ENCODE measurements at regions not wholly inside any gene's neighbourhood (a gene's known extent, or its start where the extent isn't known, plus 50 kb on each side); places are given as distances from the start of the nearest gene placed in this dataset.

DNA sequence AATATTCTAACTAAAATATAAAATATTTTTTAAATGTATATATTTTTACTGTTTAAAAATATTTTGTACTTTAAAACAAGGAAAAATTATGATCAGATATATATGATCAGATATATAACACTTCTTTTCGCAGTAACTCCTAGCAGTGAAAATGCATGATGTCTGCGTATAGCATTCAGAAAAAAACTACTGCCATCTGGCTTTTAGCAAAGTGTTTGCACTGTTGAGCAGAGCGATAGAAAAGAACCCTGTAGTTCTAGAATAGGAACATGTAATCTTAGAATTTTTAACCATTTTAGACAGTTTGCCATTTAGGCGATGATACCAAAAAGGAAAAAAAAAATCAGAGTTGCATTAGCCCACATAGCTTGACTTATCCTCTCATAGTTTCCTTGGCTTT is 370.4 kb upstream of the ANO3 start:
- Histone ChIP-seq H3K27me3 (replicated peaks; ENCODE audit: insufficient read depth) (no peaks in the 10 kb centered on the region), H3K36me3 (no peaks in the 10 kb centered on the region), H3K27ac (no peak overlapping the region), H3K4me3 (no peak overlapping the region), H3K4me1 (replicated peaks) (no peaks in the 10 kb centered on the region), H3K9me3 (no peaks in the 10 kb centered on the region)
- TF ChIP-seq, protein P1, sequence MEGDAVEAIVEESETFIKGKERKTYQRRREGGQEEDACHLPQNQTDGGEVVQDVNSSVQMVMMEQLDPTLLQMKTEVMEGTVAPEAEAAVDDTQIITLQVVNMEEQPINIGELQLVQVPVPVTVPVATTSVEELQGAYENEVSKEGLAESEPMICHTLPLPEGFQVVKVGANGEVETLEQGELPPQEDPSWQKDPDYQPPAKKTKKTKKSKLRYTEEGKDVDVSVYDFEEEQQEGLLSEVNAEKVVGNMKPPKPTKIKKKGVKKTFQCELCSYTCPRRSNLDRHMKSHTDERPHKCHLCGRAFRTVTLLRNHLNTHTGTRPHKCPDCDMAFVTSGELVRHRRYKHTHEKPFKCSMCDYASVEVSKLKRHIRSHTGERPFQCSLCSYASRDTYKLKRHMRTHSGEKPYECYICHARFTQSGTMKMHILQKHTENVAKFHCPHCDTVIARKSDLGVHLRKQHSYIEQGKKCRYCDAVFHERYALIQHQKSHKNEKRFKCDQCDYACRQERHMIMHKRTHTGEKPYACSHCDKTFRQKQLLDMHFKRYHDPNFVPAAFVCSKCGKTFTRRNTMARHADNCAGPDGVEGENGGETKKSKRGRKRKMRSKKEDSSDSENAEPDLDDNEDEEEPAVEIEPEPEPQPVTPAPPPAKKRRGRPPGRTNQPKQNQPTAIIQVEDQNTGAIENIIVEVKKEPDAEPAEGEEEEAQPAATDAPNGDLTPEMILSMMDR (IDR thresholded peaks at IDR 0.05), result no peak
- no peak for TF ChIP-seq POLR2AphosphoS5 (IDR thresholded peaks at IDR 0.05)
- no peak for TF ChIP-seq POLR2A (IDR thresholded peaks at IDR 0.05)
- 49% methylated on average over 4 of the region's 4 CpGs for WGBS
- no peak for DNase-seq (ENCODE audit: low spot score)
- intact Hi-C loops (cut with DNase I), result no loop called here

DNA sequence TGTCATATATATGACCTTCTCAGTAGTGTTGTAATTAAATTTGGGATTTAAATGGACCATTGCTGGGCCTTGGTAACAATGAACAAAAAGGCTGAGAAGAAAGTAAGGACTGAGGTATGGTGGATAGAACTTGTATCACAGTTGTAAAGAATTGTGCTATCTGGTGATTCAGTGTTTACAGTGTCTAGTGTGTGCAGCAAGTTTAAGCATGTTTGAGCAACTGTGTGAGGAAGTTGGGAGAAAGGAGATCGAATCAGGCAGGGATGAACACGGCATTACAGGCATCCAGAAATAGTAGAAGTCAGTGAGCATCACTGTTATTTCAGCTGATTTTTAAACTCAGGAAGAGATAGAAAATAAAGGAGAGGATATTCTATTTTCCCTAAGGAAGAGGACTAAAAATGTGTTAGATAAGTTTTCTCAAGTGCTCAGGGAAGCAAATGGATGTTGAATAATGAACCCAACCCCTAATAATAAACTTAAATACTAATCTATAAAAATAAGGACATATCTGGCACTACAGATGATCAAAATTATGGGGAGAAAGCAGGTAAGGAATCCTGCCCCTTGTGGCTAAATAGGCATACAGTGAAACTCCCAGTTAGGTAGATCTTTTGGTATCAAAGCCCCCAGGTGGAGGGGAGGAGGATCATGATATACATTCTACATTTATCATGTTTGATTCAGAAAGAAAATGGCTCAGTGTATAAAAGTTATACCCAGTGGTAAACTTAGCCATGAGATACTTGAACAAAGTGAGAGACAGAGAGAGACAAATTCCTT is 361.0 kb upstream of the ANO3 start:
- DNase-seq (ENCODE audit: low spot score), result no peak
- TF ChIP-seq POLR2A (IDR thresholded peaks at IDR 0.05), result no peak
- no peak for TF ChIP-seq POLR2AphosphoS5 (IDR thresholded peaks at IDR 0.05)
- TF ChIP-seq, protein P1 (IDR thresholded peaks at IDR 0.05), result no peak
- intact Hi-C loops (cut with DNase I), result no loop called here
- no peaks in the 10 kb centered on the region for H3K27me3 ChIP-seq (replicated peaks; ENCODE audit: insufficient read depth)
- H3K36me3 ChIP-seq, result no peaks in the 10 kb centered on the region
- no peak overlapping the region for H3K4me3 ChIP-seq
- H3K27ac ChIP-seq, result no peak overlapping the region
- WGBS, result 40% methylated on average over 2 of the region's 2 CpGs
- H3K4me1 ChIP-seq (replicated peaks), result no peaks in the 10 kb centered on the region
- H3K9me3 ChIP-seq, result no peaks in the 10 kb centered on the region

DNA sequence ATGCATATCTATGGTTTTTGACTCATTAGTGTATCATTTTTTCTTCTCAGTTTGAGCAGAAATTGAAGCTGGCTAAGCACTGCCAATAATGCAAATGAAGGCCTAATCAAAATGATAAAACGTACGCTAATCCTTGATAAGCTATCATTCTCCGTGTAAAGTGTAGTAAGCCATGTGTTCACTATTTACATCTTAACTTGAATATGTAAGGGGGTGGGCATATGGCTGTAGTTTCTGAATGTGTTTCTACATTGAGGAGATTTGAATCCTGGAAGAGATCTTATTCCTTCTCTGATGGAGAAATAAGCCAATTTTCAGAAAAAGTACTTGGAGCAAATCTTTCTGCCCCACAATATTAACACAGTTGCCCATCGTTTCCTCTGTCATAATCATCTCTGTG is 351.8 kb upstream of the ANO3 start:
- DNase-seq (ENCODE audit: low spot score), result no peak
- intact Hi-C loops (cut with DNase I), result loop anchor here (5.0 kb wide), 2 partner anchors 247 to 297 kb away; no protein-coding TSS in a partner anchor
- TF ChIP-seq POLR2AphosphoS5 (IDR thresholded peaks at IDR 0.05), result no peak
- no peak for TF ChIP-seq POLR2A (IDR thresholded peaks at IDR 0.05)
- TF ChIP-seq, protein P1 (IDR thresholded peaks at IDR 0.05), result no peak
- H3K4me1 ChIP-seq (replicated peaks), result no peaks in the 10 kb centered on the region
- H3K9me3 ChIP-seq, result no peaks in the 10 kb centered on the region
- H3K27ac ChIP-seq, result no peak overlapping the region
- H3K4me3 ChIP-seq, result no peak overlapping the region
- H3K27me3 ChIP-seq (replicated peaks; ENCODE audit: insufficient read depth), result no peaks in the 10 kb centered on the region
- H3K36me3 ChIP-seq, result no peaks in the 10 kb centered on the region
- 90% methylated on average over 4 of the region's 4 CpGs for WGBS

DNA sequence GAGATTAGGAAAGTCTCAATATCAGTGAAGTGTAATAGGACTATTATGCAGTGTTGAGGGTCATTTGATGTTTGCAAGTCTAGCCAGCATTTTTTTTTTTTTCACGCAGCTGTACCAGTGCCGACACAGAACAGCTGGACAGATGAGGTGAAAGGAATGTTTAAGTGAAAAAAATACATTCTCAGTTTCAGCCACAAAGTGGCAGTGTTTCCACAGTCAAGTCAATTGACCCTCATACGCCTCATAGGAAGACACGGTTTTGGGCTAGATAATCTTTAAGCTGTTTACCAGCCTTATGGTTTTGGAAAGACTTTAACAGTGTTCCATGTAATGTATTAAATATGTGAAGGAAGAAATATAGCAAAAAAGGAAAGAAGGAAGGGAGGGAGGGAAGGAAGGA is 349.9 kb upstream of the ANO3 start:
- no peak overlapping the region for H3K27ac ChIP-seq
- no peak overlapping the region for H3K4me3 ChIP-seq
- intact Hi-C loops (cut with DNase I), result loop anchor here (5.0 kb wide), 2 partner anchors 245 to 295 kb away; no protein-coding TSS in a partner anchor
- H3K27me3 ChIP-seq (replicated peaks; ENCODE audit: insufficient read depth), result no peaks in the 10 kb centered on the region
- 2% methylated on average over 4 of the region's 4 CpGs for WGBS
- no peak for DNase-seq (ENCODE audit: low spot score)
- H3K36me3 ChIP-seq, result no peaks in the 10 kb centered on the region
- no peaks in the 10 kb centered on the region for H3K4me1 ChIP-seq (replicated peaks)
- no peaks in the 10 kb centered on the region for H3K9me3 ChIP-seq
- no peak for TF ChIP-seq POLR2A (IDR thresholded peaks at IDR 0.05)
- TF ChIP-seq, protein P1 (IDR thresholded peaks at IDR 0.05), result peak in 3 of 4 experiments; percentile 43 to 62 (median 52)

DNA sequence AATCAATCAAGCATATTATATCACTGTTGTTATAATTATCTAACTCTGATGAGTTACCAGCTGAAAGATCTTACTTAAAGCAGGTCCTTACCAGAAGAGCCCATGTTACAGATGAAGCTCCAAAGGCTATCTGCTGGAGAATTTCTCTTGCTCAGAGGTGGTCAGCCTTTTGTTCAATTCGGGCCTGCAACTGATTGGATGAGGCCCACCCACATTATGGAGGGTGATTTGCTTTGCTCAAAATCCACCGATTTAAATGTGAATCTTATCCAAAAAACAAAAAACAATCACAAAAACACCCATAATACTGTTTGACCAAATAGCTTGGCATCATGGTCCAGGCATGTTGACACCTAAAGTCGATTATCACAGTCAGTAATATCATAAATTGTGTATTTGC is 348.6 kb upstream of the ANO3 start:
- no peaks in the 10 kb centered on the region for H3K9me3 ChIP-seq
- no peaks in the 10 kb centered on the region for H3K4me1 ChIP-seq (replicated peaks)
- no peak overlapping the region for H3K4me3 ChIP-seq
- intact Hi-C loops (cut with DNase I), result loop anchor here (5.0 kb wide), 2 partner anchors 244 to 294 kb away; no protein-coding TSS in a partner anchor
- TF ChIP-seq, protein P1 (IDR thresholded peaks at IDR 0.05), result no peak
- TF ChIP-seq POLR2AphosphoS5 (IDR thresholded peaks at IDR 0.05) (no peak), POLR2A (IDR thresholded peaks at IDR 0.05) (no peak)
- no peak for DNase-seq (ENCODE audit: low spot score)
- no peak overlapping the region for H3K27ac ChIP-seq
- H3K36me3 ChIP-seq, result no peaks in the 10 kb centered on the region
- no peaks in the 10 kb centered on the region for H3K27me3 ChIP-seq (replicated peaks; ENCODE audit: insufficient read depth)
- 91% methylated on average over 3 of the region's 3 CpGs for WGBS
